SU-DHL-6 (cell line): ENCODE measurements at regions not wholly inside any gene's neighbourhood (a gene's known extent, or its start where the extent isn't known, plus 50 kb on each side); places are given as distances from the start of the nearest gene placed in this dataset.

Experiments used
- H2AFZ ChIP-seq: fragments of 200-600 bp; sonication (generic); 2 replicates; pipeline ENCODE4 v1.6.1; 2014; ENCODE audit warnings: low read depth, mild to moderate bottlenecking, moderate library complexity, mixed read lengths, antibody characterized with exemption, low read length; ENCODE audit not compliant: severe bottlenecking
- H3F3A ChIP-seq: fragments of 200-600 bp; shearing (Covaris generic); 2 replicates; pipeline ENCODE4 v1.6.0; 2016; ENCODE audit warnings: antibody characterized with exemption, mild to moderate bottlenecking; ENCODE audit not compliant: insufficient read depth
- H3K27ac ChIP-seq: fragments of 200-600 bp; sonication (generic); 2 replicates; pipeline ENCODE4 v1.5.1; 2016; ENCODE audit warnings: low read depth, mild to moderate bottlenecking, low read length, moderate library complexity, mixed read lengths
- H3K27me3 ChIP-seq: fragments of 200-600 bp; sonication (generic), shearing (Covaris generic); 2 replicates; pipeline ENCODE4 v1.6.0; 2014; ENCODE audit warnings: mild to moderate bottlenecking, low read length
- H3K36me3 ChIP-seq: fragments of 200-600 bp; sonication (generic); 2 replicates; pipeline ENCODE4 v1.6.1; 2014; ENCODE audit warnings: mild to moderate bottlenecking, low read length, mixed read lengths
- H3K4me2 ChIP-seq: fragments of 300-600, 200-600 bp; shearing (Covaris generic), sonication (generic); 2 replicates; pipeline ENCODE4 v1.6.0; 2014; ENCODE audit warnings: low read length, low read depth, mild to moderate bottlenecking; ENCODE audit not compliant: poor library complexity, severe bottlenecking
- H3K4me3 ChIP-seq: fragments of 200-600 bp; sonication (generic); 2 replicates; pipeline ENCODE4 v1.5.1; 2014; ENCODE audit warnings: antibody characterized with exemption, low read length, mild to moderate bottlenecking, mixed read lengths; ENCODE audit not compliant: insufficient read depth, poor library complexity, severe bottlenecking
- H3K79me2 ChIP-seq: fragments of 200-600 bp; sonication (generic); 2 replicates; pipeline ENCODE4 v1.6.1; 2014; ENCODE audit warnings: mild to moderate bottlenecking, low read length, moderate library complexity; ENCODE audit not compliant: insufficient read depth
- H3K9ac ChIP-seq: fragments of 200-600 bp; sonication (generic); 2 replicates; pipeline ENCODE4 v1.7.0; 2014; ENCODE audit warnings: mild to moderate bottlenecking, low read length
- H3K9me2 ChIP-seq: fragments of 200-600 bp; sonication (generic); replicated peaks from 2 replicates; pipeline ENCODE4 v1.6.1; 2014; ENCODE audit warnings: low read length; ENCODE audit not compliant: insufficient read depth
- H3K9me3 ChIP-seq: fragments of 200-600 bp; sonication (generic); 2 replicates; pipeline ENCODE4 v1.6.1; 2014; ENCODE audit warnings: low read length, mixed read lengths; ENCODE audit not compliant: insufficient read depth
- H4K20me1 ChIP-seq: fragments of 200-600 bp; sonication (generic); 2 replicates; pipeline ENCODE4 v1.6.1; 2014; ENCODE audit warnings: low read depth, mild to moderate bottlenecking, antibody characterized with exemption, low read length, moderate library complexity, mixed read lengths
- CTCF ChIP-seq: fragments of 200-600 bp; sonication (generic); IDR thresholded peaks from one replicate; pipeline ENCODE4 v1.5.1; 2017; ENCODE audit warnings: antibody characterized with exemption, mild to moderate bottlenecking, low read length, moderate library complexity; ENCODE audit not compliant: insufficient read depth, poor library complexity, severe bottlenecking
- EZH2phosphoT487 ChIP-seq: fragments of 200-600 bp; sonication (generic), shearing (Covaris generic); conservative IDR thresholded peaks from 2 replicates; pipeline ENCODE4 v1.6.1; 2018; ENCODE audit warnings: mild to moderate bottlenecking, antibody characterized with exemption, low read length, moderate library complexity, mixed read lengths

GRCh38 chr12:77349689-77350370 lies 284.5 kb upstream of the E2F7 start:
- no peak overlapping the region for H2AFZ ChIP-seq
- no peak for TF ChIP-seq EZH2phosphoT487
- TF ChIP-seq CTCF, result no peak
- H3K9me2 ChIP-seq, result no peaks in the 10 kb centered on the region
- no peaks in the 10 kb centered on the region for H3K27me3 ChIP-seq
- no peak overlapping the region for H3K4me2 ChIP-seq
- H3K9ac ChIP-seq, result no peak overlapping the region
- no peaks in the 10 kb centered on the region for H3K9me3 ChIP-seq
- H3K36me3 ChIP-seq, result no peaks in the 10 kb centered on the region
- H3K27ac ChIP-seq, result no peak overlapping the region
- no peaks in the 10 kb centered on the region for H3F3A ChIP-seq
- no peaks in the 10 kb centered on the region for H3K79me2 ChIP-seq
- no peaks in the 10 kb centered on the region for H4K20me1 ChIP-seq
- H3K4me3 ChIP-seq, result no peak overlapping the region

- H3K4me3 ChIP-seq, result no peak overlapping the region
- H3K36me3 ChIP-seq, result no peaks in the 10 kb centered on the region
- no peak overlapping the region for H2AFZ ChIP-seq
- no peaks in the 10 kb centered on the region for H3K79me2 ChIP-seq
- no peak overlapping the region for H3K4me2 ChIP-seq
- H3K9me3 ChIP-seq, result no peaks in the 10 kb centered on the region
- H3K9me2 ChIP-seq, result no peaks in the 10 kb centered on the region
- H3K9ac ChIP-seq, result no peak overlapping the region
- no peak overlapping the region for H3K27ac ChIP-seq
- no peaks in the 10 kb centered on the region for H4K20me1 ChIP-seq
- no peak for TF ChIP-seq CTCF
- no peak for TF ChIP-seq EZH2phosphoT487
- H3F3A ChIP-seq, result no peaks in the 10 kb centered on the region
- H3K27me3 ChIP-seq, result no peaks in the 10 kb centered on the region
These were observed 281.6 kb upstream of the E2F7 start for GRCh38 chr12:77347017-77347416.

GRCh38 chr12:77345336-77345735 lies 280.0 kb upstream of the E2F7 start:
- H3K27me3 ChIP-seq, result no peaks in the 10 kb centered on the region
- H3F3A ChIP-seq, result no peaks in the 10 kb centered on the region
- H3K9ac ChIP-seq, result no peak overlapping the region
- H3K36me3 ChIP-seq, result no peaks in the 10 kb centered on the region
- no peak overlapping the region for H2AFZ ChIP-seq
- no peak overlapping the region for H3K4me2 ChIP-seq
- no peaks in the 10 kb centered on the region for H4K20me1 ChIP-seq
- no peaks in the 10 kb centered on the region for H3K79me2 ChIP-seq
- TF ChIP-seq EZH2phosphoT487, result no peak
- no peak for TF ChIP-seq CTCF
- no peak overlapping the region for H3K27ac ChIP-seq
- no peaks in the 10 kb centered on the region for H3K9me3 ChIP-seq
- H3K9me2 ChIP-seq, result no peaks in the 10 kb centered on the region
- H3K4me3 ChIP-seq, result no peak overlapping the region
